Lower leg skin (tissue), 4 donors: ENCODE measurements at regions not wholly inside any gene's neighbourhood (a gene's known extent, or its start where the extent isn't known, plus 50 kb on each side); places are given as distances from the start of the nearest gene placed in this dataset.

Source experiments
- DNase-seq, 2 donors: peaks; one replicate each; pipeline ENCODE4 v3.0.0-alpha.2; 2019; ENCODE audit warnings: low spot score in 2 of 2
- H3K4me3 ChIP-seq: fragments of 200-600 bp; sonication (generic); 2 replicates; pipeline ENCODE4 v1.5.1; 2017; ENCODE audit warnings: mild to moderate bottlenecking, low read depth; ENCODE audit not compliant: poor library complexity, severe bottlenecking
- POLR2A ChIP-seq, 2 donors: fragments of 450-650 bp; IDR thresholded peaks; one replicate each; pipeline ENCODE4 v1.6.1; 2016 to 2017; ENCODE audit warnings: antibody characterized with exemption in 2 of 2, mild to moderate bottlenecking in 1 of 2, moderate library complexity in 1 of 2
- WGBS, 2 donors: methylation state at CpG; one replicate each; pipeline ENCODE4 v1.1.5; 2018; 5-methylcytosine and 5-hydroxymethylcytosine counted together
- intact Hi-C: fragments of 100-400 bp; cut with DNase I; formaldehyde crosslinking; loops from one replicate; pipeline ENCODE4 v1.15.0; 2023; ENCODE audit warnings: low total_unique reads
- TF ChIP-seq, protein P1 (sequence below), 3 donors: fragments of 450-650 bp; IDR thresholded peaks; one replicate each; pipeline ENCODE4 v1.5.1; 2016; ENCODE audit warnings: antibody characterized with exemption in 3 of 3, mild to moderate bottlenecking in 3 of 3, moderate library complexity in 2 of 3

DNA sequence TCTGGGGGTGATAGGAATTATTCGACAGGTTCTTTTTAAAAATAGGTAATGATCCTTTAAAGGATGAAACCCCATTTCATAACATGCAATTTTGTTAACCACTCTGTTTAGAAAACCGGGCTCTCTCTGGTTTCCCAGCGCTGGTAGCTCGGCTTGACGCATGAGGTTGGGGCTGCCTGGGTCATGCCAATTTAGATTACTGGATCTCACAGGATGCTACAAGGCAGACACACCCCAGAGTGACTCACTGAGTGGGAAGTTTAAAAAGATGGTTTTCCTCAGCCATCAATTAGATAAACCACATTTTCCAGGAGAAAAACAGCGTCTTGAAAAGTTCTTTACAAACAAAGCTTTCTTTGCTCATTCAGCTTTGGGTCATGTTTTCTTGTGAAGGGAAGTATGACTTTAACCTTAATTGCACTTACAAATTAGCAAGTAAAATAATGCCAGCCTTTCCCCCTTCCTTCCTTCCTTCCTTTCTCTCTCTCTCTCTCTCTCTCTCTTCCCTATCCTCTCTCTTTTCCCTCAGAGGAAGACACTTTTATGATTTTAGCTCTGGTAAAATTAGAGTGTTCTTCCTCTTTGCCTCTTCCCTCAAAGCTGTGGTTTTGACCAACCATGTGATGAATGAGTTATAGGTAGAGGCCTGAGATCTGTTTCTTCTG is 99.8 kb downstream of the EPDR1 start:
- intact Hi-C loops, result no loop called here
- WGBS, 2 donors, result 62 to 72% methylated on average over 6 of the region's 6 CpGs
- H3K4me3 ChIP-seq, result no peak overlapping the region
- TF ChIP-seq, protein P1, sequence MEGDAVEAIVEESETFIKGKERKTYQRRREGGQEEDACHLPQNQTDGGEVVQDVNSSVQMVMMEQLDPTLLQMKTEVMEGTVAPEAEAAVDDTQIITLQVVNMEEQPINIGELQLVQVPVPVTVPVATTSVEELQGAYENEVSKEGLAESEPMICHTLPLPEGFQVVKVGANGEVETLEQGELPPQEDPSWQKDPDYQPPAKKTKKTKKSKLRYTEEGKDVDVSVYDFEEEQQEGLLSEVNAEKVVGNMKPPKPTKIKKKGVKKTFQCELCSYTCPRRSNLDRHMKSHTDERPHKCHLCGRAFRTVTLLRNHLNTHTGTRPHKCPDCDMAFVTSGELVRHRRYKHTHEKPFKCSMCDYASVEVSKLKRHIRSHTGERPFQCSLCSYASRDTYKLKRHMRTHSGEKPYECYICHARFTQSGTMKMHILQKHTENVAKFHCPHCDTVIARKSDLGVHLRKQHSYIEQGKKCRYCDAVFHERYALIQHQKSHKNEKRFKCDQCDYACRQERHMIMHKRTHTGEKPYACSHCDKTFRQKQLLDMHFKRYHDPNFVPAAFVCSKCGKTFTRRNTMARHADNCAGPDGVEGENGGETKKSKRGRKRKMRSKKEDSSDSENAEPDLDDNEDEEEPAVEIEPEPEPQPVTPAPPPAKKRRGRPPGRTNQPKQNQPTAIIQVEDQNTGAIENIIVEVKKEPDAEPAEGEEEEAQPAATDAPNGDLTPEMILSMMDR (IDR thresholded peaks at IDR 0.05), result no peak
- no peak for TF ChIP-seq POLR2A (IDR thresholded peaks at IDR 0.05)
- no peak for DNase-seq

DNA sequence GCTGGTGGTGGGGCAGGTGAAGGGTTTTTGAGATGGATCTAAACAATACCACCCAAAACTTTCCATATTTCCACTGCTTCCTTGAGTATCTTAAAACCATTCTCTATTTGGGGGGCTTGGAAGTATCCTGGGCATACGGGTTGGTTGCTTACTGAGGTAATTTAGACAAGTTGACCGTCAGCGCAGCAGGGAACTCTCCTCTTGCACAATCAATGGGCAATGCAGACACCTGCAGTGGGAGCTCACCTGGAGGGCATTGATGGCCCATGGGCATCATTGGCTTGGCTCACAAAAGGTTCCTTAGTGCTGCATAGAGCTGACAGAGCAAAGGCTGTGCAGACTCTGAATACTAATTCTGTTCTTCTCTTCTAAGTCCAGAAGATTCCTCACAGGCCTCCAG is 101.5 kb downstream of the EPDR1 start:
- TF ChIP-seq POLR2A (IDR thresholded peaks at IDR 0.05), result no peak
- TF ChIP-seq, protein P1 (IDR thresholded peaks at IDR 0.05), result no peak
- no peak overlapping the region for H3K4me3 ChIP-seq
- 91 to 92% methylated on average over 3 of the region's 3 CpGs for WGBS, 2 donors
- no peak for DNase-seq
- intact Hi-C loops, result no loop called here

DNA sequence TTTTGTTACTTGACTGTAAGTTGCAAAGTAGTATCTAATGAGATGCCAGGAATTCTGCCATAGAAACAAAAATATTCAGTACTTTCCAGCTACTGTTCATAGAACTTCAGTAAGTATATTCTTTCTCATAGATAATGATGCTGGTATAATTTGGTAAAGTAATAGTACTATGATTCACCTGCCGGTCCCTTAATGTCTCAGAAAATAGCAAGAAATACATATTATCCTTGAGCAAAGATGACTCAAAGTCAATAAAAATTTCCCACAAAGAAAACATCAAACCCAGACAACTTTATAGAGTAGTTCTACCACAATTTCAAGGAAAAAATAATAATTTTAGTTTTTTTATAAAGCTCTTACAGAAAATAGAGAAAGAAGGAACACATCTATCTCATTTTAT is 105.4 kb downstream of the EPDR1 start:
- intact Hi-C loops, result no loop called here

DNA sequence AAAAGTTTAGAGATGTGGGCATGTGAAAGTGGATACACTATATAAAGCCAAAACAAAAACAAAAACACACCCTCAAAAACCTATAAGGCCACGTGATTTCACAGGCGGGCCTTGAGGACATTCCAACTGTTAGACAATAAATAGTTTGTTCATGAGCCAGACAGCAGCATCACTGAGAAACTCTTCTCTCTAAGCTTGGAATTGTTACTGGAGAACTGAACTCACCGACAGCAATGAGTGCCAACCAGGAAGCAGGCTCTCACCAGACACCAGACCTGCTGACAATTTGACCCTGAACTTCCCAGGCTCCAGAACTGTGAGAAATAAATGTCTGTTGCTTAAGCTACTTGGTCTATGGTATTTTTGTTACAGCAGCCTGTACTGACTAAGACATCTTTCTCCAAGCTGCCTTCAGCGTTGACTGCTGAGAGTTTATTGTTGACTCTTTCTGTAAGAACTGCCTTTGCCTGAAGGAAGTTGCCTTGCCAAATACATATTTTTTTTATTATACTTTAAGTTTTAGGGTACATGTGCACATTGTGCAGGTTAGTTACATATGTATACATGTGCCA is 107.5 kb downstream of the EPDR1 start:
- TF ChIP-seq, protein P1 (IDR thresholded peaks at IDR 0.05), result no peak
- TF ChIP-seq POLR2A (IDR thresholded peaks at IDR 0.05), result no peak
- intact Hi-C loops, result no loop called here
- no peak for DNase-seq
- WGBS, 2 donors, result 66 to 67% methylated on average over 4 of the region's 4 CpGs
- no peak overlapping the region for H3K4me3 ChIP-seq

More for the DNA sequence above, 105.4 kb downstream of the EPDR1 start:
- no peak for DNase-seq
- no peak overlapping the region for H3K4me3 ChIP-seq
- TF ChIP-seq POLR2A (IDR thresholded peaks at IDR 0.05), result no peak
- TF ChIP-seq, protein P1 (IDR thresholded peaks at IDR 0.05), result no peak
- WGBS, 2 donors, result 91 to 92% methylated on average over 1 of the region's 1 CpG

DNA sequence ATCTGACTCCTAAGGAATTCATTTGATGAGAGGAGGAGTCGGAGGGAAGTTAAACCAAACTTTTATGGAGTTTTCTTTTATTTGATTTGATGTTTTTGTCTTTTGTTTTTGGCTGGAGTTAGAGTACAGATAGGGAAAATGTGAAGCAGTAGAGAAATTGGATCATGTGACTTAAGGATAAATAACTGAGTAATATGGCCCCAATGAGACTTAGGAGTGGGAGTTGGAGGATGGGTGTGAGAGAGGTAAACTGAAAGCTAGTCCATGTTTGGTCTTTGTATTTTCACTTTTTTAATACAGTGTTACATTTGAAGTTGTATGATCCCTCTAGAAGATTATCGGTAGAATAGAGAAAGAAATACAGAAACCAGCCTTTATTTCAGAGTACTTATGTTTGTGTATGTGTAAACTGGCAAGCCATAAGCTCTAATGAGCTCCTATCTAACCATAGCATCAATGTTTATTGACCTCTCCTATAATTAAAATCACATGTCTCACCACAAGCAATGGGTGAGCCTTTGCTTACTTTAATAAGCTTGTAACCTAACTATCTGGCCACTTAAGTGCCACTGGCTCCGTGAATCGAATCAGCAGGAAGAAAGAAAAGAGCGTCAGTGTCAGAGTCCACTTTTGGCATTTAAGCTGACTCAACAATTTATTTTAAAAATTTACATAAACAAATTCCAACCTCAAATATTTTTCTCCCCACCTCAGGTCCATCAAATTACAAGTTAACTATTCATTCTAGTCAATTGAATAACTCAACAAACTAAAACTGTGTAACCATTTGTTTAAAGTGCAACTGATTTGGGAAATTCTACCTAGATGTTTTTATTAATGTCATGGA is 113.8 kb downstream of the EPDR1 start:
- TF ChIP-seq, protein P1 (IDR thresholded peaks at IDR 0.05), result no peak
- TF ChIP-seq POLR2A (IDR thresholded peaks at IDR 0.05), result no peak
- H3K4me3 ChIP-seq, result no peak overlapping the region
- no peak for DNase-seq
- 72 to 74% methylated on average over 5 of the region's 5 CpGs for WGBS, 2 donors
- intact Hi-C loops, result no loop called here
